T-helper 17 cell (primary cell): ENCODE measurements at regions not wholly inside any gene's neighbourhood (a gene's known extent, or its start where the extent isn't known, plus 50 kb on each side); places are given as distances from the start of the nearest gene placed in this dataset.

Source experiments
- ATAC-seq: fragments of 150-1000 bp; cut with Tn5 transposase; 2 replicates; pipeline ENCODE4 v1.10.0; 2021; ENCODE audit warnings: mild to moderate bottlenecking, moderate library complexity
- DNase-seq, 3 donors: peaks; one replicate each; pipeline versions ENCODE4 v3.0.0 to v3.0.0-alpha.2; 2020 to 2021
- H3K9me3 ChIP-seq: one replicate; pipeline ENCODE4 v1.7.0; 2013; ENCODE audit warnings: low read length, mild to moderate bottlenecking; ENCODE audit not compliant: control insufficient read depth, poor library complexity, severe bottlenecking
- H3K27ac Mint-ChIP-seq: one replicate; pipeline ENCODE4 v1.8.0; 2022; ENCODE audit warnings: mild to moderate bottlenecking, moderate library complexity, mixed read lengths
- H3K27me3 Mint-ChIP-seq: one replicate; pipeline ENCODE4 v1.8.0; 2022; ENCODE audit warnings: mixed read lengths
- H3K36me3 Mint-ChIP-seq: one replicate; pipeline ENCODE4 v1.8.0; 2022; ENCODE audit warnings: low read depth, mixed read lengths
- H3K4me1 Mint-ChIP-seq: one replicate; pipeline ENCODE4 v1.8.0; 2022; ENCODE audit warnings: mild to moderate bottlenecking, mixed read lengths
- H3K4me3 Mint-ChIP-seq: one replicate; pipeline ENCODE4 v1.8.0; 2022; ENCODE audit warnings: mild to moderate bottlenecking, moderate library complexity, mixed read lengths

DNA sequence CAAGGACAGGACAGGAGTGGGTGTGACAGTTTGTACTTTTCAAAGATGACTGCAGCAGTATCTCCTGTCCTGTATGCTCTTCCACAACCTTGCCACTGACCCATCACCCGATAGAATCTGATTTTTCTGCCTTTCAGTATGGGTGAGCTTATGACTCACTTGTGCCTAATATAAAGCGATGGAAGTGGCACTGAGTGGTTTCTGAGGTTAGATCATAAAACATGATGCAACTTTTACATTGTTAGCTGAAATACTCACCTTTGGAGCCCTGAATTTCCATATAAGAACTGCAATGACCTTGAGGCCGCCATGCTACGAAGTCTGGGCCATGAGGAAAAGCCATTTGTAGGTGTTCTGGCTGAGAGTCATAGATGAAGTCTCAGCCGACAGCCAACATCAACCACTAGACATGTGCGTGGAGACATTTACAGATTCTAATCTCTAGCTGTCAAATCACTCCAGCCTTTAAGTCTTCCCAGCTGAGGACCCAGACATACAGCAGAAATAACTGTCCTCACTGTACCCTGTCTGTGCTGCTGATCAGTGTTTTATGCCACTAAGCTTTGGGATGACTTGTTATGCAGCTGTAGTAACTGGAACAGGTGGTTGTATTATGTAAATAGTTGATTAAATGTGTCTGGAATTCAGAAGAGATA is 105.9 kb upstream of the ARHGAP20 start:
- Mint-ChIP-seq H3K27ac (no peak overlapping the region), H3K4me1 (no peaks in the 10 kb centered on the region)

DNA sequence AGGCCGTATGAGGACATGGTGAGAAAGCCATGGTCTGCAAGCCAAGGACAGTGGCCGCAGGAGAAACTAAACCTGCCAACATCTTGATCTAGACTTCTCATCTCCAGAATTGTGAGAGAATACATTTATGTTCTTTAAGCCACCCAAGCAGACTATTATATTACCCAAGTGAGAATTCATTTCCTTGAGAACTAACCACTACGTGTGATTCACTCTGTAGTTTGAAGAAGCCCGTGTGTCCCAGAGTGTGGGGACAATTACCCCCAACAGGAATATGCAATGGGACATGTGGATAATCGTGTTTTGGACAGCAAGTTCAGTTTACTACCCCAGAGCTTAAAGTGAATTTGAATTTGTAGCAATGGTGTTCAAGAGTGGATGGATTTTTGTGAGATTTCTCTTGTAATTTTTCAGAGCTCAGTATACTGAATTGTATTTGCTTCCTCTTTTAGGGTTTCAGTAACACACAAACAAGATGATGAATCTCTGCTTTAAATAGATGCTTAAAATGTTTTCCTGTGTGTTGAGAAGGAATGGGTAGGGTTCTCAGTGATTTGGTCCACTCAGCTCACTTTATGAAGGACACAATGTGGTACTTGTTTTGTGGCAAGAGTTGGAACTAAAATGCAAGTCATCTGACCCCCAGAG is 100.0 kb upstream of the ARHGAP20 start:
- Mint-ChIP-seq H3K4me3 (no peak overlapping the region), H3K27me3 (no peaks in the 10 kb centered on the region), H3K36me3 (no peaks in the 10 kb centered on the region), H3K27ac (no peak overlapping the region), H3K4me1 (no peaks in the 10 kb centered on the region)
- H3K9me3 ChIP-seq = no peaks in the 10 kb centered on the region
- ATAC-seq = no peak
- DNase-seq = no peak

More for the DNA sequence above, 105.9 kb upstream of the ARHGAP20 start:
- Mint-ChIP-seq H3K36me3 (no peaks in the 10 kb centered on the region), H3K27me3 (no peaks in the 10 kb centered on the region), H3K4me3 (no peak overlapping the region)
- no peak for DNase-seq
- ATAC-seq = no peak
- H3K9me3 ChIP-seq = no peaks in the 10 kb centered on the region

DNA sequence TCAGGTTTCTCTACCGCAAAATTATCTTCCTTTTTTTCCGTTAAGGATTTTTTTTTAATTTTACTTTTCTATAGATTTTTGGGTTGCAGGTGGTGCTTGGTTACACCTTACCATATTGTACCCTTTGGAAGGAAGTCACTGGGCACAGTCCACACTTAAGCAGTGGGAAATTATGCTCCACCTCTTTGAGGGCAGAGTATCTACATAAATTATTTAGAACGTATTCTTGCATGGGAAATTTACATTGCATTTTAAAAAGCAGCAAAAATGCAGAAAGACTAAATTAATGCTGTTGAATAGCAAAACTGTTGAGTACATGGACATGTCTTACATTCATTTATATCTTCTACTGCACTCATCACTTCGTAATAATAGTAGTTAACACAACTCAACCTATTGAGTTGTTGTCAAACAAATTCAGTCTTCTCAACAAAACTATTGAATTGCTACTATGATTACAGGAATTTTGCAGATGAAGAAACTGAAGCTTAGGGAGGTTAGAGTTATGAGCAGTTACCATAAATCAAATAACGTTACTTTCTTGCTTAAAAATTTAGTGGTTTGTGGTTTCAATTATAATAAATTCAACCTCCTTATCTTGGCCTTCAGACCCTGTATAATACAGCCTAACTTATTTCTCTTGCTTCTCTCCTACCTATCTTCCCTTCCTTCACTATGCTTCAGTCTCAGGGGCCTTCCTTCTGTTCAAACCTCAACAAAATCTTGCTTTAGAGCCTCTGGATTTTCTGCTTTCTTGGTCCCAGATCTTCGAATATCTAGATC is 97.4 kb upstream of the ARHGAP20 start:
- no peaks in the 10 kb centered on the region for H3K9me3 ChIP-seq
- H3K36me3 Mint-ChIP-seq = no peaks in the 10 kb centered on the region
- H3K27me3 Mint-ChIP-seq = no peaks in the 10 kb centered on the region
- H3K27ac Mint-ChIP-seq = no peak overlapping the region
- ATAC-seq (no peak), DNase-seq (no peak)
- H3K4me1 Mint-ChIP-seq = no peaks in the 10 kb centered on the region
- no peak overlapping the region for H3K4me3 Mint-ChIP-seq

DNA sequence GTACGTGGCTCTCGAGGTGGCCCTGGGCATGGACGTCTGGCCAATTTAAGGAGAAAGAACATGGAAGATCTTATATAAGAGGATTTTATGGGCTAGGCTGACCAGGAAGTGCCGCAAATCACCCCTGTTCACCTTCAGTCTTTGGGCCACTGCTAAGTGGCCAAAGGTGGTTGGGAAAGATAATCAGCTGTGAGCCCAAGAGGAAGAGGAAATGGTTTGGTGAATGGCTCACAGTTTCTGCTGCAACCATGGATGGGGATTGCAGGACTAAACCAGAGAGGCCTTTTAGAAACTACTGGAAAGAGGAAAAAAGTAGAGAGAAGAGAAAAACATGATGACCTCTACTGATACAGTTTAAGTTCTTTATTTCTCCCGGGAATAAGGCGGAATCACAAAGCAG is 96.0 kb upstream of the ARHGAP20 start:
- no peaks in the 10 kb centered on the region for H3K9me3 ChIP-seq
- H3K4me1 Mint-ChIP-seq = no peaks in the 10 kb centered on the region
- H3K27ac Mint-ChIP-seq = no peak overlapping the region
- no peaks in the 10 kb centered on the region for H3K36me3 Mint-ChIP-seq
- no peak for ATAC-seq
- no peaks in the 10 kb centered on the region for H3K27me3 Mint-ChIP-seq
- no peak for DNase-seq
- no peak overlapping the region for H3K4me3 Mint-ChIP-seq

DNA sequence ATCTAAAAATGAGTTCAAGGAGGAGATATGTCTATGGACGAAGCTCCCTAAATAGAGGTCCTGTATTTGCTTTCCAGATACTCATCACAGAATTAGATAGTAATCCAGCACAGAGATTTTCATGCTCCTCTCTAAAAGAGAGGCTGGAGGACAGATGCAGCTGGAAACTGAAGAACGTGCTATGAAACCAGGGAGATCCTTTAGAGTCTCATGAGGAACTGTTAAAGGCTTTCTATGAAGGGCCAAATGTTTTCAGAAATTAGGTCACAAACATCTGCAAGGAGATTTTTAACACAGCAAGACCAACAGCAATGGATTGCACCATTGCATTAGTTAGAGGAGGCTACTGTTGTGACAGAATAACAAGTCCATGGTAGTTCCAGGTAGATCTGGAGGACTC is 95.6 kb upstream of the ARHGAP20 start:
- Mint-ChIP-seq H3K27me3 (no peaks in the 10 kb centered on the region), H3K4me1 (no peaks in the 10 kb centered on the region), H3K27ac (no peak overlapping the region), H3K4me3 (no peak overlapping the region), H3K36me3 (no peaks in the 10 kb centered on the region)
- no peaks in the 10 kb centered on the region for H3K9me3 ChIP-seq
- no peak for ATAC-seq
- no peak for DNase-seq

DNA sequence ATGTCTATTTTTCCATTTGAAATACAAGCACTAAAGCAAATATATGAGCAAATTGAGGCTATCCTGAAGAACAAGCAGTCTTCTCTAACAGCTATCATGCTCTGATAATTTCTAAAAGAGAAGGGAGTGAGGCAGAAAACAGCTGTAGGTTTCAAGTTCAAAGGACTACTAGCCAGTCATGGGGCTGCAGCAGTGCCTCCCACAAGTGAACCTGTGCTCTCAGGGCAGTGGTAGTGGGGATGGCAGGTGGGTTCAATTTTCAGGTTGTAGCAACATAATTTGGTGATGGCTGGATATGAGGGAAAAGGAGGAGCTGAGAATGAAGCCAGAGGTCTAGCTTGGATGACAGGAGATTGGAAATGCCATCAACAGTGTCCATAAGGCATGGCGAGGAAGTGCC is 93.5 kb upstream of the ARHGAP20 start:
- DNase-seq = no peak
- ATAC-seq = no peak
- H3K4me1 Mint-ChIP-seq = no peaks in the 10 kb centered on the region
- no peaks in the 10 kb centered on the region for H3K9me3 ChIP-seq
- peaks cover 9% of the 10 kb centered on the region for H3K27me3 Mint-ChIP-seq
- no peak overlapping the region for H3K4me3 Mint-ChIP-seq
- no peak overlapping the region for H3K27ac Mint-ChIP-seq
- no peaks in the 10 kb centered on the region for H3K36me3 Mint-ChIP-seq

DNA sequence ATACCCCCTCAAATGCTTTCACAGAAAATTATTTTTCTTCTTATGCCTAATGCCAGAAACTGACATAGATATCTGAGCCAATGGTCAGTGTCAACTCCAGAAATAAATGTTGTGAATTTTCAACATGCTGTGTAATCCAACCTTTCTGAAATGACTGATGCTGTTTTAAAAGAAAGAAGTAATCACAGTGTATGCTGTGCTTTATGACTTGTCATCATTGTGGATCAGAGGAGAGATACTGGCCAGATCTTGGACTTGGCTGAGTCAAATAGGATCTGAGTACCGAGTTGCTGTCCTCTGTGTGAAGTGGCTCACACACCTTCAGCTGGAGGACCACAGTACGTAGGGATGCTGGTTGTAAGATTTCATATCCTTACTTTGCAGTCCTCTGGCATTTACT is 89.9 kb upstream of the ARHGAP20 start:
- no peak overlapping the region for H3K4me3 Mint-ChIP-seq
- no peaks in the 10 kb centered on the region for H3K9me3 ChIP-seq
- H3K27ac Mint-ChIP-seq = no peak overlapping the region
- peaks cover 10% of the 10 kb centered on the region for H3K27me3 Mint-ChIP-seq
- no peaks in the 10 kb centered on the region for H3K4me1 Mint-ChIP-seq
- DNase-seq = no peak
- ATAC-seq = no peak
- no peaks in the 10 kb centered on the region for H3K36me3 Mint-ChIP-seq

DNA sequence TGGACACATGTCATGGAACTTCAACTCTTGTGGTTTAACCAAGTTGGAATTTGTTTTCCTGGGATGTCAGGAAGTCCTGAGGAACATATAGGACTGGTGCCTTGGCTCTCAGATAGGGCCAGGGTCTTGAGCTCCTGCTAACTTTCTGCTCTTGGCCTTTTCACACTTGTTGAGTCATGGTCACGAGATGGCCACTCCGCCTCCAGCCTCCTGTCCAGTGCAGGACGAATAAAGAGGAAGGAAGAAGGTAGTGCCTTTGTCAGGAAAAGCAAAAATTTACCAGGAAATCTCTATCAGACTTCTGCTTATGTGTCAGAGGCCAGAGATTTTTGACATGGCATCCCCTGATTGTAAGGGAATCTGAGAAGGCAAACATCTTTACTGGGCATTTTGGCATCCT is 89.1 kb upstream of the ARHGAP20 start:
- Mint-ChIP-seq H3K4me1 (no peaks in the 10 kb centered on the region), H3K4me3 (no peak overlapping the region), H3K27me3 (peaks cover 10% of the 10 kb centered on the region), H3K36me3 (no peaks in the 10 kb centered on the region), H3K27ac (no peak overlapping the region)
- ATAC-seq (no peak), DNase-seq (no peak)
- no peaks in the 10 kb centered on the region for H3K9me3 ChIP-seq

DNA sequence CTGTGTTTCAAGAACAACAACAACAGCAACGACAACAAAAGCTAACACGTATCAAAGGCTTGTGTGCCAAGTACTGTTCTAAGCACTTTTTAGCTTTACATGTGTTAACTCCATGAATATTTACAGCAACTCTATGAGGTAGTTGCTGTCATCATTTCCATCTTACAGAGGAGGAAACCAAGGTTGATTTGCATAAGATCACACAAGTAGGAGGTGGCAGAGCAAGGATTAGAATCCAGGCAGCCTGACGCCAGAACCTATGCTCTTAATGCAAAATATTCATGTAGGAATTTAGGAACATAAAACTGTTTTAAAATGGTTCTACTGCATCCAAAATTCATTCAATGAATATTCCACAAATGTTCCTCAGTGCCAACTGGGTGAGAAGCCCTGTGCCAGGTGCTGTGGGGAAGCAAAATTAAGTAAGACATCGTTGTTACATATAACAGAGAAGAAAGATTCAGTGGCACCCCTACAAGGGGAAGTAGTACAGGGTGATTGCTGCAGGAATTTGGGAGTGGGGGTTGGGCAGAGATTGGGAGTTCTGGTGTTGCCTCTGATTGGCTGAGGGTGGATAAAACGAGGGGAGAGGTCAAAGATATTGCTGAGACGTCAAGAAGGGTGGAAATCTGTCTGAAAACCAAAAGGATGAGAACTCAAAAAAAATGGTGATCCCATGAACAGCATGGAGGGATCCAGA is 86.1 kb upstream of the ARHGAP20 start:
- no peaks in the 10 kb centered on the region for H3K36me3 Mint-ChIP-seq
- H3K27me3 Mint-ChIP-seq = peaks cover 14% of the 10 kb centered on the region
- ATAC-seq (no peak), DNase-seq (no peak)
- no peak overlapping the region for H3K27ac Mint-ChIP-seq
- H3K4me1 Mint-ChIP-seq = no peaks in the 10 kb centered on the region
- H3K4me3 Mint-ChIP-seq = no peak overlapping the region
- no peaks in the 10 kb centered on the region for H3K9me3 ChIP-seq

DNA sequence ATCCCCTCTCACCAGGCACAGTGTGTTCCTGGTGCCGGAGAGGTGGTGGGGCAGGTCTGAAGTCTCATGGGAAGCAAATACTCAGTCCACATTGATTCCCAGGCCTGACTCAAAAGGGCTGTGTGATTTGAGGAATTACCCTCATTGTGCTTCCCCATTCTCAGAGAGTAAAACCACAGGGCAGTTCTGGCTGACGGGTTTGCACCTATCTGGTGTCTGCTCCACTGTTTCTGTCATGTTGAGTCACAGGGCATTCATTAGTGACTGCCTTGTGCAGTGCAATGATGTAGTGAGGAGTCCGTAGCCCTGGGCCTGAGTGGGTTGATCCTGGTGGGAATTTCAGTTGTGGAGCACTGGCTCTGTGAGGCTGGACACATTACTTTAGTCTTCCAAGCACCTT is 85.2 kb upstream of the ARHGAP20 start:
- Mint-ChIP-seq H3K4me3 (no peak overlapping the region), H3K36me3 (peaks cover 2% of the 10 kb centered on the region), H3K4me1 (no peaks in the 10 kb centered on the region), H3K27me3 (peaks cover 14% of the 10 kb centered on the region), H3K27ac (no peak overlapping the region)
- no peak for DNase-seq
- ATAC-seq = peak; percentile 64
- H3K9me3 ChIP-seq = no peaks in the 10 kb centered on the region

DNA sequence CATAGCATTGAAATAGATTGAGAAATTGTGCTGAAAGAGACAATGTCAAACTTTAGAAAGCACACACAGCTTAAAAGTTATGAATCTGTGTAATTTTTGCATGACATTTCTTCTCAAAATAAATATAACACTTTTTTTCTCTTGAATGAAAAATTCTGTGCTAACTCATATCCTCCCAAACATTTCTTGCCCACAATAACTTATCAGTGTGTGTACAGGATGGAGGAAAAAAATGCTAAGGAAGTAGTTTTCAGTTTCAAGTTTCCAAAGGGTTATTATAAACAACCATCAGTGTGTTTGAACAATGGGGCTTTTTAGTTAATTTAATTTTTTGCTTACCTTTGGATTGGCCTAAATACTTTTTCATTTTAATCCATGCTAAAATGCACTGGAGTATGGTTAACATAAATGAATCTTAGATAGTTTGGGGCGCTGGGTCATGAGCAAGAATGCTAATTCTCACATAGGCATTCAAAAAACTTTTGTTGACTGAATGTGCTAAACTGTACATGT is 82.9 kb upstream of the ARHGAP20 start:
- H3K4me3 Mint-ChIP-seq = no peak overlapping the region
- H3K4me1 Mint-ChIP-seq = no peaks in the 10 kb centered on the region
- no peak for ATAC-seq
- H3K36me3 Mint-ChIP-seq = peaks cover 2% of the 10 kb centered on the region
- H3K9me3 ChIP-seq = no peaks in the 10 kb centered on the region
- H3K27me3 Mint-ChIP-seq = peaks cover 9% of the 10 kb centered on the region
- H3K27ac Mint-ChIP-seq = no peak overlapping the region
- DNase-seq = no peak

DNA sequence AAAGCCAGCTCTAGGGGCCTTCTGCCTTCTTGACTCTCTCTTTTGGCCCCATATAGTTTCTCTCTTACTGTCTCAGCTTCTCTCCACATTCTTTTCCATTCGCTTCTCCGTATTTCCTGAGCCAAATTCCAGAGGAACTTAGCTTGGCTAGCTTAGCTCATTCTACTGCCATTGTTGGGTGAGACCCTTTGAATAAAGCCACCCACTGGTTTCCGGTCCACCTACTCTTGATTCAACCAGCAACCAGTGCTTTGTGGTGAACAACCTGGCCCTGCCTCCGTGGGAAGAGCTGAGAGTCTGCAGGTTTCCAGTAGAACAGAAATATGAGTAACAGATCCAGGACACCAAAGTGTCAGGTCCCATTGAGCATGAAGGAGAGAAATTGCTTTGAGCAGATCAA is 81.3 kb upstream of the ARHGAP20 start:
- peaks cover 9% of the 10 kb centered on the region for H3K27me3 Mint-ChIP-seq
- H3K27ac Mint-ChIP-seq = no peak overlapping the region
- H3K4me3 Mint-ChIP-seq = no peak overlapping the region
- H3K4me1 Mint-ChIP-seq = no peaks in the 10 kb centered on the region
- DNase-seq = no peak
- no peaks in the 10 kb centered on the region for H3K9me3 ChIP-seq
- ATAC-seq = no peak
- H3K36me3 Mint-ChIP-seq = peaks cover 2% of the 10 kb centered on the region

DNA sequence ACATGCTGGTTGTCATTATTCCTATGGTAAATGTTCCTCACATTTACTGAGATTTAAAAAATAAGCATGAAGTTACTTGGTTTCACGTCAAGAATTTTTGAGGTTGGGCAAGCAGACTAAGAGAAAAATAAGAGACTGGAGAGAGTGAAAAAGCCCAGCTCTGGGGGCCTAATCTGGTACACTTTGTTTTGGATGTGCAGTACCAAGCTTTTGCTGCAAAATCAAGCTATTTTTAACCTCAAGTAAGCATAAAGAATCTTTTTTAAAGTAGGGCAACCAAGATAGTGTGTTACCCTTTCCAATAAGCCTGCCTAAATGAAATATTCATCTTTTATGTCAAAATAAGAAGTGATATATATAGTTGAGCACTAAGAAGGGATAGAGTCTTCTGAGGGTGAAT is 79.4 kb upstream of the ARHGAP20 start:
- H3K36me3 Mint-ChIP-seq = peaks cover 2% of the 10 kb centered on the region
- no peak overlapping the region for H3K4me3 Mint-ChIP-seq
- H3K9me3 ChIP-seq = no peaks in the 10 kb centered on the region
- H3K4me1 Mint-ChIP-seq = no peaks in the 10 kb centered on the region
- ATAC-seq (no peak), DNase-seq (no peak)
- no peak overlapping the region for H3K27ac Mint-ChIP-seq
- peaks cover 9% of the 10 kb centered on the region for H3K27me3 Mint-ChIP-seq
